Neural crest cell (in vitro differentiated cells): ENCODE measurements at regions not wholly inside any gene's neighbourhood (a gene's known extent, or its start where the extent isn't known, plus 50 kb on each side); places are given as distances from the start of the nearest gene placed in this dataset.
"Not testable (repeated sequence)": the region's sequence is repeated elsewhere in the genome, so short reads cannot be mapped to it uniquely, and the experiment has no call there.

Experiments
- DNase-seq: peaks from one replicate; pipeline ENCODE4 v3.0.0; 2021; ENCODE audit warnings: low read depth, mixed read lengths, low spot score
- H3K27ac Mint-ChIP-seq: one replicate; pipeline ENCODE4 v1.8.0; 2021; ENCODE audit warnings: mild to moderate bottlenecking, mixed read lengths; ENCODE audit not compliant: unreplicated experiment
- H3K27me3 Mint-ChIP-seq: 2 replicates; pipeline ENCODE4 v1.8.0; 2021; ENCODE audit warnings: low read depth, mild to moderate bottlenecking, mixed read lengths
- H3K36me3 Mint-ChIP-seq: 2 replicates; pipeline ENCODE4 v1.8.0; 2021; ENCODE audit warnings: low read depth, mild to moderate bottlenecking, mixed read lengths
- H3K4me1 Mint-ChIP-seq: 2 replicates; pipeline ENCODE4 v1.8.0; 2021; ENCODE audit warnings: mixed read lengths
- H3K4me3 Mint-ChIP-seq: one replicate; pipeline ENCODE4 v1.8.0; 2021; ENCODE audit warnings: mild to moderate bottlenecking, mixed read lengths
- H3K9me3 Mint-ChIP-seq: 2 replicates; pipeline ENCODE4 v1.8.0; 2021; ENCODE audit warnings: mixed read lengths
- TF ChIP-seq, protein P1 (sequence below): fragments of 200-600 bp; sonication (generic); conservative IDR thresholded peaks from 2 replicates; pipeline ENCODE4 v1.5.0; 2021; ENCODE audit warnings: antibody characterized with exemption, mild to moderate bottlenecking

DNA sequence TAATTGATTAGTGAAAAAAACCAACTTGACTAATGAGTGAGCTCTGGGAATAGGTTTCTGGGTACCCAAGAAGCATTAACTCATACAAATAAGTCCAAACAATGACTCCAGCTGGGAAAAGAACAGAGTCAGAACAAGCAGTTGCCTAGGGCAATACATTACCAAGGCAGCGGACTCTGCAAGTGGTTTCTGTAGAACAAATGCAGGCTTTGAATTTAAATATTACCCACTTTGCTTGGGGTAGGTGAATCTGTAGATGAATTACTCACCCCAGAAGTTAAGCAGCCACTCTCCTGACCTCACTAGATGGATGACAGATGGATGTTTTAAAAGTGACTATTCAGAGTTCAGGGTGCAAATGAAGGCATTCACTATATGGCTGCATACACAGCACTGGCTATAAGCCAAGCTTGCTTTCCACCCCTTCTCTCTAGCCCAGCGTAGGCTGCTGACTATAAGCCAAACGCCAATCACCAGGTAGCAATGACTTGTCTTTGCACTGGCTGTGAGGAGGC, 73.1 kb upstream of the BHLHE40 start:
- Mint-ChIP-seq H3K9me3 (no peaks in the 10 kb centered on the region), H3K27me3 (no peaks in the 10 kb centered on the region), H3K4me1 (peaks cover 22% of the 10 kb centered on the region), H3K36me3 (no peaks in the 10 kb centered on the region), H3K27ac (no peak overlapping the region), H3K4me3 (no peak overlapping the region)
- DNase-seq, result no peak
- TF ChIP-seq, protein P1, sequence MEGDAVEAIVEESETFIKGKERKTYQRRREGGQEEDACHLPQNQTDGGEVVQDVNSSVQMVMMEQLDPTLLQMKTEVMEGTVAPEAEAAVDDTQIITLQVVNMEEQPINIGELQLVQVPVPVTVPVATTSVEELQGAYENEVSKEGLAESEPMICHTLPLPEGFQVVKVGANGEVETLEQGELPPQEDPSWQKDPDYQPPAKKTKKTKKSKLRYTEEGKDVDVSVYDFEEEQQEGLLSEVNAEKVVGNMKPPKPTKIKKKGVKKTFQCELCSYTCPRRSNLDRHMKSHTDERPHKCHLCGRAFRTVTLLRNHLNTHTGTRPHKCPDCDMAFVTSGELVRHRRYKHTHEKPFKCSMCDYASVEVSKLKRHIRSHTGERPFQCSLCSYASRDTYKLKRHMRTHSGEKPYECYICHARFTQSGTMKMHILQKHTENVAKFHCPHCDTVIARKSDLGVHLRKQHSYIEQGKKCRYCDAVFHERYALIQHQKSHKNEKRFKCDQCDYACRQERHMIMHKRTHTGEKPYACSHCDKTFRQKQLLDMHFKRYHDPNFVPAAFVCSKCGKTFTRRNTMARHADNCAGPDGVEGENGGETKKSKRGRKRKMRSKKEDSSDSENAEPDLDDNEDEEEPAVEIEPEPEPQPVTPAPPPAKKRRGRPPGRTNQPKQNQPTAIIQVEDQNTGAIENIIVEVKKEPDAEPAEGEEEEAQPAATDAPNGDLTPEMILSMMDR, result no peak

DNA sequence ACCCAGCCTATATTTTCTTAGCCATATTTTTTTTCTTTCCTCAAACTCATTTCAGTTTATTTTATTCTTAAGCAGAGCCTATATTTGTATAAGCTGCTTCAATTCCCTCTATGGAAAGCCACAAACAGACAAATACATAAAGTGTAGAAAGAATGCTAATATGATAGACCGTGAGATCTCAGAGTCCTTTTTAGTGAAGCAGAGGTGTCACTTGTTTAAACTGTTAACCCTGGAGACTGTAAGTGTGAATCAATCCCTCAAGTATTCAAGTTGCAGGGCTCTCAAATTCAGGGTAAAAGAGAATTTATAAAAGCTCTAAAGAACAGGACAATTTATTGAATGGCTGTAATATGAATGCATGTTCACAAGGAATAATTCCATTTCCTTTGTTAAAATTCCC, 72.2 kb upstream of the BHLHE40 start:
- peaks cover 22% of the 10 kb centered on the region for H3K4me1 Mint-ChIP-seq
- no peak for DNase-seq
- H3K9me3 Mint-ChIP-seq, result no peaks in the 10 kb centered on the region
- TF ChIP-seq, protein P1, result no peak
- no peaks in the 10 kb centered on the region for H3K36me3 Mint-ChIP-seq
- H3K27ac Mint-ChIP-seq, result no peak overlapping the region
- H3K27me3 Mint-ChIP-seq, result no peaks in the 10 kb centered on the region
- H3K4me3 Mint-ChIP-seq, result no peak overlapping the region

DNA sequence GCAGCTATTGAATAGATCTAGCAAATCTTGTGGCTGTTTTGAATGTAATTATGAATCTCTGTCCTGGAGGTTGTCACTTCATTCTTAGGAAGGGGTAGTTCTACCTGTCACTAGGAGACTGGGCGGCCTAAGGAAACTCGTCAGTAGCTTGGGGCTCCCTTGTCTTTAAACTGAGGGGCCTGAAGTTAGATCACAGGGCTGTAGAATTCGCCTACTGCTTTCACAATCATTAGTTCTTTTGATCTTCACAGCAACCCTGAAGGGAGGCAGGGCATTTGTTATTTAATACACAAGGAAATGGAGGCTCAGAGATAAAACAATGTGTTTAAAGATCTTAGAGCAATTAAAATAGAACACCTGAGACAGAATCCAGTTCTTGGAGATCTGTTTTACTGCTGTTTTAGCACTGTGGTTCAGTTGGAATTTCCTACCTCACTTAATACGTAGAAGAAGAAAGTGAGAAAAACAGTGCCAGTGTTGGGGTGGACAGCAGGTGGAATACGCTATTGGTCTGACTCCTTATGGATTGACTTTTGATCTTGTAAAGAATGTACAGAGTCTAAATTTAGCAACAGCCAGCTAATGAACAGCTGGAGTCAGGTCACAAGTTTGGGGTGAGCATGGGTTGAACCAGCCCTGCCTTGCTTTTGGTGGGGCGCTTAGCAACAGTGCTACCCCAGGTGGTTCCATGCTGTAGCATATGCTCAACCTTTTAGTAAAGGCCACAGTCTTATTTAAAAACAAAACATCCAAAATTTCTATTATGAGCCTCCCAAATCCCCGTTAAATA, 71.4 kb upstream of the BHLHE40 start:
- Mint-ChIP-seq H3K27me3 (no peaks in the 10 kb centered on the region), H3K4me1 (peaks cover 22% of the 10 kb centered on the region), H3K4me3 (no peak overlapping the region), H3K36me3 (no peaks in the 10 kb centered on the region), H3K9me3 (no peaks in the 10 kb centered on the region), H3K27ac (no peak overlapping the region)
- TF ChIP-seq, protein P1, result no peak
- no peak for DNase-seq

DNA sequence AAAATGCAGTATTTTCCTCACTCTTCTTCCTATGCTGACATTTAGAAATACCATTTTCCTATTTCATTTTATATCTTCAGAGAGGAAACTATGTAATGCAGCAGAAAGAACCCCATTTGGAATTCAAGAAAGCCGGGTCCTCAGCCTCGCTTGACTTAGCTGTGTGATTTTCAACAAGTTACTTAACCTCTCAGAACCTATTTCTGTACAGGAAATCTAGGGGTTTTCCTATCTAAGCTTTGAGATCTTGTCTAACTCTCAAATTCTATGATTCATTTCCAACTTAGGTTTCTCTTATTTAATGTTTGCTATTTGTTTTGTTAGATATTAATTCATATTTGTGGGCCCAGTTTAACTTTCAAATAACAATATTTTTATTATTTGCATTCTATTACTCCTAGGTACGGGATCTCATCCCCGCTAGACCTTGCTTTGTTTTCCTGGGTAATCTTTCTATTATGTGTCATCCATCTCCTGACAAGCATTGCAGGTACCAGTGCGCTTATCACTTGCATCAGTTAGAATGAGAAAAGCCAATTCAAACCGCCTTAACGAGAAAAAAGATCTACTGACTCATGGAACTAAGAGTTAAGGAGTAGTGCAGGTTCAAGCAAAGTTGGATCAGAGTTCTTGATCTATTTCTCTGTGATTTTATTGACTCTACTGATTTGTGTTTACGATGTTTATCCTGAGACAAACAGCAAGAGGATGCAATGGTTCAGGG, 70.6 kb upstream of the BHLHE40 start:
- Mint-ChIP-seq H3K9me3 (no peaks in the 10 kb centered on the region), H3K36me3 (no peaks in the 10 kb centered on the region), H3K4me1 (peaks cover 22% of the 10 kb centered on the region), H3K27ac (no peak overlapping the region), H3K4me3 (no peak overlapping the region), H3K27me3 (no peaks in the 10 kb centered on the region)
- TF ChIP-seq, protein P1, result no peak
- DNase-seq, result no peak

DNA sequence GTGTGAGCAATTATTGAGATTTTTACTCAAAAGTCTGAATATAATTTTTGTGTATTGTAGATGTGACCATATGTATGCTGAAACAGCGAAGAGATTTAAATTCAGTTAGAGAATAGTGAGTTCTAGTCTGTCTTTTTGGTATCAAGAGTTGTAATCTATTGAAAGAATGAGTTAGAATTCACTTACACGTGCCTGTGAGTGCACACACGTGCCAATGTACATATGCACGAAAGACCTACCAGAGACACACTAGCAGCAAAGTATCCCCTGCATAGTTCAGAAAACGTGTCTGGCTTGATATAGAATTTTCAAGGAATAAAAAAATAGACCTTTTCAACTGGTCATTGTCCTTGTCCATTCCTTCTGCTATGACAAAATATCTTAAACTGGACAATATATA, 64.8 kb upstream of the BHLHE40 start:
- Mint-ChIP-seq H3K4me1 (no peaks in the 10 kb centered on the region), H3K9me3 (no peaks in the 10 kb centered on the region), H3K4me3 (no peak overlapping the region), H3K27me3 (no peaks in the 10 kb centered on the region), H3K36me3 (no peaks in the 10 kb centered on the region), H3K27ac (no peak overlapping the region)
- TF ChIP-seq, protein P1, result no peak
- no peak for DNase-seq

DNA sequence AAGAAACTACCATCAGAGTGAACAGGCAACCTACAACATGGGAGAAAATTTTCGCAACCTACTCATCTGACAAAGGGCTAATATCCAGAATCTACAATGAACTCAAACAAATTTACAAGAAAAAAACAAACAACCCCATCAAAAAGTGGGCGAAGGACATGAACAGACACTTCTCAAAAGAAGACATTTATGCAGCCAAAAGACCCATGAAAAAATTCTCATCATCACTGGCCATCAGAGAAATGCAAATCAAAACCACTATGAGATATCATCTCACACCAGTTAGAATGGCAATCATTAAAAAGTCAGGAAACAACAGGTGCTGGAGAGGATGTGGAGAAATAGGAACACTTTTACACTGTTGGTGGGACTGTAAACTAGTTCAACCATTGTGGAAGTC, 57.6 kb upstream of the BHLHE40 start:
- H3K36me3 Mint-ChIP-seq, H3K27ac Mint-ChIP-seq, H3K4me1 Mint-ChIP-seq, DNase-seq, H3K27me3 Mint-ChIP-seq, H3K9me3 Mint-ChIP-seq, H3K4me3 Mint-ChIP-seq: not testable (repeated sequence)
